GM12864 (cell line): ENCODE measurements at regions not wholly inside any gene's neighbourhood (a gene's known extent, or its start where the extent isn't known, plus 50 kb on each side); places are given as distances from the start of the nearest gene placed in this dataset.

Experiments
- DNase-seq: peaks from one replicate; pipeline ENCODE4 v3.0.0-alpha.2; 2011; ENCODE audit warnings: low read depth
- H3K4me3 ChIP-seq: 2 replicates; pipeline ENCODE4 v1.5.1; 2011; ENCODE audit warnings: mild to moderate bottlenecking, low read depth, low read length, control low read depth
- TF ChIP-seq, protein P1 (sequence below): IDR thresholded peaks from 2 replicates; pipeline ENCODE4 v1.5.1; 2011; ENCODE audit warnings: low read depth, mild to moderate bottlenecking, moderate library complexity, low read length, control low read depth, inconsistent platforms; ENCODE audit errors: missing control alignments

DNA sequence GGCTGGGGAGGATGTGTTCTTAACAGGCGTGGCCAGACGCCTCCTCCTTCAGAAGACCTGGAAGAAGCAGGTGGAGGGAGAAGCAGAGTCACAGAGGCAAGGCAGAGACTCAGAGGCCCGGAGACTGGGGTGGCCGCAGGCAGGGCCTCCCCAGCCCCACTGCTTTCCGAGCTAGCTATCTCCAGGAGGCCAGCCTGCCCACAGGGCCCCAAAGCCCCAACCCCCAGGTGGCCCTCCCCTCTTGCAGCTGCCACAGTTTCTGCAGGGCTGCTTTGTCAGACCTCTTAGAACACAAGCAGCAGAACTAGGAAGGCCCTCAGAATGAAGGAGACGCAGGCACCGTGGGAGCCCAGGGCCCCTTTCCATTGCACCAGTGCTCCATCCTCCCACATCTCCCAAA, 69.0 kb upstream of the MLN start:
- DNase-seq, result no peak
- no peak overlapping the region for H3K4me3 ChIP-seq
- TF ChIP-seq, protein P1, sequence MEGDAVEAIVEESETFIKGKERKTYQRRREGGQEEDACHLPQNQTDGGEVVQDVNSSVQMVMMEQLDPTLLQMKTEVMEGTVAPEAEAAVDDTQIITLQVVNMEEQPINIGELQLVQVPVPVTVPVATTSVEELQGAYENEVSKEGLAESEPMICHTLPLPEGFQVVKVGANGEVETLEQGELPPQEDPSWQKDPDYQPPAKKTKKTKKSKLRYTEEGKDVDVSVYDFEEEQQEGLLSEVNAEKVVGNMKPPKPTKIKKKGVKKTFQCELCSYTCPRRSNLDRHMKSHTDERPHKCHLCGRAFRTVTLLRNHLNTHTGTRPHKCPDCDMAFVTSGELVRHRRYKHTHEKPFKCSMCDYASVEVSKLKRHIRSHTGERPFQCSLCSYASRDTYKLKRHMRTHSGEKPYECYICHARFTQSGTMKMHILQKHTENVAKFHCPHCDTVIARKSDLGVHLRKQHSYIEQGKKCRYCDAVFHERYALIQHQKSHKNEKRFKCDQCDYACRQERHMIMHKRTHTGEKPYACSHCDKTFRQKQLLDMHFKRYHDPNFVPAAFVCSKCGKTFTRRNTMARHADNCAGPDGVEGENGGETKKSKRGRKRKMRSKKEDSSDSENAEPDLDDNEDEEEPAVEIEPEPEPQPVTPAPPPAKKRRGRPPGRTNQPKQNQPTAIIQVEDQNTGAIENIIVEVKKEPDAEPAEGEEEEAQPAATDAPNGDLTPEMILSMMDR, result no peak

DNA sequence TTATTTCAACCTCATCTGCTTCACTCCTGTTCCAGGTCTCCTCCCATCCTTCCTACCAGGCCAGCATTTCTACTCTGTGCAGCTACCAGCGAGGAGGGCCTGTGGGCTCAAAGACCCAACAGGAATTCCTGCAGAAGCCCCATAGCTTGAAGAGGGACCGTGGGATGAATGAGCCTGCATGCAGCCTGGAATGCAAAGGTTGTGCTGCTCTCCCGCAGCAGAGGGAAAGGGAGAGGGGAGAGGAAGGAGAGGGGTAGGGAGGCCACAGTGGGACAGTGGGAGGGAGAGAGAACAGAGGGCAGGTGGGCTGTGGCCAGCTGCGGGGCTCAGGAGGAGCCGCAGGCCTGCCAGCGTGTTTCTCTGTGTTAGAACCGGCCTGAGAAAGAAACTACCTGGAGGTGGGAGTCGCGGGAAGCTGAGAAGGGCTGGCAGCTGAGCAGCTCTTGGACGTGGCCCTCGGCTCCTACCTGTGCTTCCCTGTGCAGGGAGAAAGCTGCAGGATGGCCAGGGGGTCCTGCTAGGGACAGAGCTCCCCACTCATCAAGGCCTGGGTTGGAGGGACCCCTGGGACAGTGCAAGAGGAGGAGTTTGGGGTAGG, 66.1 kb upstream of the MLN start:
- no peak for DNase-seq
- TF ChIP-seq, protein P1, result no peak
- no peak overlapping the region for H3K4me3 ChIP-seq

DNA sequence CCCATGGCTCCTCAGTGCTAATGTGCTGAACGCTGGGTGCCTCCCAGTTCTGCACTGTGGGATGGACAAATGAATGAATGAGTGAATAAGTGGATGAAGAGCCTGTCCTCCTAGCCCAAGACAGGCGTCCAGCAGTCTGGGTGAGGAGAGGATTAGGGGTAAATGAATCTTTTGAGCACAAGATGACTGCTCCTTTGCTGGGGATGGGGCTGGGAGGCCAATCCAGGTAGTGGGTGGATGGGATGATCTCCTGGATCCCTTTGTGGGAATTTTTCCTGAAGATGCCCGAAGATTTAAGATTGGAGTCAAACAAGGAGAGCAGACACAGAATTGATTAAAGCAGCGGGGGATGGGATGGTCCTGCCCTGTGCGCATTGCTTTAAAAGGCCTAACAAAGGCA, 65.3 kb upstream of the MLN start:
- TF ChIP-seq, protein P1, result no peak

DNA sequence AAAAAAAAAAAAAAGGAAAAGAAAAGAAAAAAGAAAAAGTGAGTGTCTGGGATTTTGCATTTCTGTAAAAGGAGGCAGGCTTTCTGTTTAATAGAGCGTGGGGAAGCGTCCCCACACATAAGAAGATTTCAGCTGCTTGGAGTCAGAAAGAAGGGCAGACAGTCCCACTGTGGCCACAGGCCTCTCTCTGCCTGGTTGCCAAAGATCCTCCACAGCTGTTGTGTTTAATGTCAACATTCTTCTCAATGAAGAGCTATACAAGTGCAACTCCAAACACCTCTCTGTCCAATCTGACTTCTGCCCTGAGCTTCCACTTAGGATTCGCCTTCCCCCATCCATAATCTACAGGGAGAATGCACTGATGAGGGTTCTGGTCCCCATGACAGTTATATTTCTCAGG, 64.3 kb upstream of the MLN start:
- TF ChIP-seq, protein P1, result no peak
- no peak overlapping the region for H3K4me3 ChIP-seq
- no peak for DNase-seq

More for the DNA sequence above, 65.3 kb upstream of the MLN start:
- DNase-seq, result no peak
- H3K4me3 ChIP-seq, result no peak overlapping the region

DNA sequence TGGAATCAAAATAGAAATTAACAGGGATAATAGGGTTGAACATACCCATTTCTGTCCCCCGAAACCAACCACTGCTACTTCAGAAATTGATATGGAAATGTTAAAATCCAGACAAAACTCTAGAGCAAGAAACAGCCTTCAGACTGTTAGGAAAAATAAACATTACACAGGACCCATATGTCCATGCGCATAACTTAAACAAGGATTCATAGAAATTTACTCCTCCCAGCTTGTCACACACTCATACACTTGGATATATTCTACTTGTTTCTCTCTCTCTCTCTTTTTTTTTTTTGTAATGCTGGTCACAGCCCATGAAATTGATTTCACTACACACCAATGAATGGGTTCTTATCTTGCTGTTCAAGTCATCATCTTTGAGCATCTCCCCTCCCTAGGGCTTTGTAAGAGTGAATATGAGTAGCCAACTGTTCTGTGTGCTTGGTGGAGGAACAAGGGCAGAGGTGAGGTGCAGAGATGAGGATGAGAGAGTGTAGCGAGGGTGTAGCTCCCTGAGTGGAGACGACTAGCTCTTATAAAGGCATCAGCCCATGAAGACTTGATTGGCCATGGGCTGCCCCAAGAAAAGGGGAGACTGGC, 61.8 kb upstream of the MLN start:
- H3K4me3 ChIP-seq, result no peak overlapping the region
- no peak for DNase-seq
- TF ChIP-seq, protein P1, result no peak

DNA sequence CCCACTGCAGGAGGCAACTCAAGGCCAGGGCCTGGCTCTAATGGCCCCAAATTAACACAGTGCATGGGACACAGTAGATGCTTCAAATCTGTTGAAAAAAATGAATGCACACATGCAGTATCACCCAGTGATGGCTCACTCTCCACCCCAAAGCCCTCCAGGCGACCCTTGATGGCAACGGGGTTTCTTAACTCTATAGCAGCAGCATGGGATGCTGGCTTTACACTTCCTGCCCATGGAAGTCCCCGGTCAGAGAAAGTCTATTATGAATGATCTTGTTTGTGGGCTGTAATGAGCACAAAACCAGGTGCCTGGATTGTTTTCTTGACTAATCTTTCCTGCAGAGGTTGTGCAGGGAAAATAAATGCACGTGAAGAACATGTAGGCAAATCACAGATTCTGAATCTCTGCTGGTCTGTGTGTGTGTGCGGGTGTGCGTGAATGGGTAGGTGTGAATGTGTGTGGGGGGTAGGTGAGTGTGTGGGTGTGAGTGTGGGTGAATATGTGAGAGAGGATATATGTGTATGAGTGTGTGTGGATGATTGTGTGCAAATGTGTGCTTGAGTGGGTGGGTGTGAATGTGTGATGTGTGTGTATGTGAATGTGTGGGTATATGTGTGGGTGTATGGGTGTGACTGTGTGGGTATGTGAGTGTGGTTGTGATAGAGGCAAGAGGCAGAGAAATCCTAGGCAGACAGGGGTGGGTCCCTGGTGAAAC, 60.1 kb upstream of the MLN start:
- TF ChIP-seq, protein P1, result no peak
- H3K4me3 ChIP-seq, result no peak overlapping the region
- DNase-seq, result no peak
